ENCODE measurements at regions not wholly inside any gene's neighbourhood (a gene's known extent, or its start where the extent isn't known, plus 50 kb on each side); places are given as distances from the start of the nearest gene placed in this dataset.

DNA sequence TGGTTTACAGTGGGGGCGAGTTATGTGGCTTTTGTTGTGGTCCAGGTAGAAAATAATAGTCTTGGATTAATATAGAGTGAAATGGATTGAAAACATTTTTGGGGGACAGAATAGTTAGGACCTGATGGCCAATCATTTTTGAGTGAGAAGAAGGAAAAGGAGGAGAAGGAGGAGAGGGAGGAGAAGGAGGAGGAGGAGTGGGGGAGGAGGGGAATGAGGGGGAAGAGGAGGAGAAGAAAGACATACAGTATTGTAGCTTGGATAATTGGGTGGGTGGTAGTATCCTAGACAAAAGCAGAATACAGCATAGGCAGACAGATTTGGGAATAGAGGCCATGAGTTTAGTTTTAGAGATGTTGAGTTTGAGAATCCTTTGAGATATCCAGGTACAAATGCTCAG is 101.6 kb downstream of the GATA6 start (continued):
- TF ChIP-seq, protein P1, sequence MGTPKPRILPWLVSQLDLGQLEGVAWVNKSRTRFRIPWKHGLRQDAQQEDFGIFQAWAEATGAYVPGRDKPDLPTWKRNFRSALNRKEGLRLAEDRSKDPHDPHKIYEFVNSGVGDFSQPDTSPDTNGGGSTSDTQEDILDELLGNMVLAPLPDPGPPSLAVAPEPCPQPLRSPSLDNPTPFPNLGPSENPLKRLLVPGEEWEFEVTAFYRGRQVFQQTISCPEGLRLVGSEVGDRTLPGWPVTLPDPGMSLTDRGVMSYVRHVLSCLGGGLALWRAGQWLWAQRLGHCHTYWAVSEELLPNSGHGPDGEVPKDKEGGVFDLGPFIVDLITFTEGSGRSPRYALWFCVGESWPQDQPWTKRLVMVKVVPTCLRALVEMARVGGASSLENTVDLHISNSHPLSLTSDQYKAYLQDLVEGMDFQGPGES (IDR thresholded peaks at IDR 0.05; ENCODE audit: low read depth, low read length): no peak

DNA sequence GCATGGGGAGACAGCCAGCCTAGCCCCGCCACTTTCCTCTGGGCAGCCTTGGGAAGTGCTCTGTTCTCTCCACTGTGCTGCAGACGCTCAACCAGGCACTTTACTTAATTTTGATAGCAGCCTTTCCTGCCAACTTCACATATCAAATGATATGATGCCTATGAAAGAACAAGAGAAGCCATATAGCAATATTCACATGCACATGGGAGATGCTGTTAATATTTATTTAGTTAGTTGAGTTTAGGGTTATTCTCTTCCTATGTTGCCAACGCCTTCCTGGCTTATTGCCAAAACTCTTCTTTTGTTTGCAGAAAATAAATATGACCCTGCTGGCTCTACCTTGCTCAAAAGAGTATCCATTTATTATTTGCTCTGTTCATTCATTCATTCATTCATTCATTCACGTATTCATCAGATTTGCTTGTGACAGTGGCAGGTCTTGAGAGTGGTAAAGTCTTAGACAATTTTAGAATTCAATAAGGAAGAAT is 99.3 kb downstream of the GATA6 start:
- POLR2A ChIA-PET: no interaction called here
- CTCF ChIA-PET: no interaction called here

DNA sequence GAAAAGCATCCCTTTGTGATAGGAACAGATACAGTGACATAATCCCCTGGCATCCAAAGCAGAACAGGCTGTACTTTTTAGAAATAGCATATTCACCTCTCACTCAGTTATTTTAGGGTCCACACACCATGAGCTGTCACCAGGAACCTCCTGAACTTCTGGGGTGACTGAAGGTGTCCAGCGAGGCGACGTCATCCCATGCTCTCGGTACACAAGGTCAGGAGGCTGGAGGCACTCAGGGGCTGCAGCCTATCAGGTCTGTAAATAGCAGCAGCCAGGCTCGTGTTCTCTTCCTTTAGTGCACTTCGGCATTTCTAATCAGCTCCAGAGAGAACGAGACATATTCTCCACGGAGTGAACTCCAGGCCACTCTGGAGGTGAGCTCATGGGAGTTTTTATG is 98.3 kb downstream of the GATA6 start:
- DNase-seq: no peak
- ChIA-PET CTCF (no interaction called here), POLR2A (no interaction called here)
- Histone ChIP-seq H3K27me3 (ENCODE audit: insufficient read depth) (peaks cover 34% of the 10 kb centered on the region), H3K27ac (ENCODE audit: low read depth in 2 of 2, low read length in 1 of 2) (no peak overlapping the region), H3F3A (replicated peaks; ENCODE audit: insufficient read depth) (no peaks in the 10 kb centered on the region), H3K4me2 (no peak overlapping the region), H3K4me3 (ENCODE audit: low read depth in 2 of 2, low read length in 1 of 2) (no peak overlapping the region), H3K9ac (no peak overlapping the region), H4K20me1 (ENCODE audit: insufficient read depth) (no peaks in the 10 kb centered on the region), H3K79me2 (ENCODE audit: insufficient read depth) (no peaks in the 10 kb centered on the region), H2AFZ (ENCODE audit: low read depth) (no peak overlapping the region), H3K9me3 (no peaks in the 10 kb centered on the region), H3K36me3 (replicated peaks in 1 of 2; ENCODE audit: control insufficient read depth in 1 of 2, insufficient read depth in 2 of 2, low read length in 1 of 2) (no peaks in the 10 kb centered on the region), H3K4me1 (ENCODE audit: control insufficient read depth in 1 of 2, insufficient read depth in 2 of 2, low read depth in 1 of 2, low read length in 1 of 2) (no peaks in the 10 kb centered on the region), H3K9me2 (no peaks in the 10 kb centered on the region)
- TF ChIP-seq, protein P2, sequence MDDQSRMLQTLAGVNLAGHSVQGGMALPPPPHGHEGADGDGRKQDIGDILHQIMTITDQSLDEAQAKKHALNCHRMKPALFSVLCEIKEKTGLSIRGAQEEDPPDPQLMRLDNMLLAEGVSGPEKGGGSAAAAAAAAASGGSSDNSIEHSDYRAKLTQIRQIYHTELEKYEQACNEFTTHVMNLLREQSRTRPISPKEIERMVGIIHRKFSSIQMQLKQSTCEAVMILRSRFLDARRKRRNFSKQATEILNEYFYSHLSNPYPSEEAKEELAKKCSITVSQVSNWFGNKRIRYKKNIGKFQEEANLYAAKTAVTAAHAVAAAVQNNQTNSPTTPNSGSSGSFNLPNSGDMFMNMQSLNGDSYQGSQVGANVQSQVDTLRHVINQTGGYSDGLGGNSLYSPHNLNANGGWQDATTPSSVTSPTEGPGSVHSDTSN (IDR thresholded peaks at IDR 0.05): no peak
- TF ChIP-seq ELF1 (IDR thresholded peaks at IDR 0.05) (no peak), MXI1 (IDR thresholded peaks at IDR 0.05; ENCODE audit: low read depth, low read length) (no peak), CHD2 (IDR thresholded peaks at IDR 0.05; ENCODE audit: low read length, partially characterized antibody) (no peak), NFIC (IDR thresholded peaks at IDR 0.05; ENCODE audit: borderline replicate concordance) (no peak), GABPA (IDR thresholded peaks at IDR 0.05; ENCODE audit: low read depth) (no peak), JUND (IDR thresholded peaks at IDR 0.05) (no peak), TEAD4 (IDR thresholded peaks at IDR 0.05; ENCODE audit: borderline replicate concordance, insufficient read depth) (no peak), POLR2AphosphoS5 (IDR thresholded peaks at IDR 0.05; ENCODE audit: low read depth, low read length) (no peak), SMC3 (IDR thresholded peaks at IDR 0.05; ENCODE audit: low read depth, low read length) (no peak), EP300 (IDR thresholded peaks at IDR 0.05; ENCODE audit: borderline replicate concordance in 1 of 2, low read depth in 1 of 2, low read length in 1 of 2) (no peak), FOXM1 (IDR thresholded peaks at IDR 0.05; ENCODE audit: low read depth) (no peak), GATA2 (CRISPR knock-in tag; IDR thresholded peaks at IDR 0.05) (no peak)
- TF ChIP-seq, protein P3, sequence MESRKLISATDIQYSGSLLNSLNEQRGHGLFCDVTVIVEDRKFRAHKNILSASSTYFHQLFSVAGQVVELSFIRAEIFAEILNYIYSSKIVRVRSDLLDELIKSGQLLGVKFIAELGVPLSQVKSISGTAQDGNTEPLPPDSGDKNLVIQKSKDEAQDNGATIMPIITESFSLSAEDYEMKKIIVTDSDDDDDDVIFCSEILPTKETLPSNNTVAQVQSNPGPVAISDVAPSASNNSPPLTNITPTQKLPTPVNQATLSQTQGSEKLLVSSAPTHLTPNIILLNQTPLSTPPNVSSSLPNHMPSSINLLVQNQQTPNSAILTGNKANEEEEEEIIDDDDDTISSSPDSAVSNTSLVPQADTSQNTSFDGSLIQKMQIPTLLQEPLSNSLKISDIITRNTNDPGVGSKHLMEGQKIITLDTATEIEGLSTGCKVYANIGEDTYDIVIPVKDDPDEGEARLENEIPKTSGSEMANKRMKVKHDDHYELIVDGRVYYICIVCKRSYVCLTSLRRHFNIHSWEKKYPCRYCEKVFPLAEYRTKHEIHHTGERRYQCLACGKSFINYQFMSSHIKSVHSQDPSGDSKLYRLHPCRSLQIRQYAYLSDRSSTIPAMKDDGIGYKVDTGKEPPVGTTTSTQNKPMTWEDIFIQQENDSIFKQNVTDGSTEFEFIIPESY (IDR thresholded peaks at IDR 0.05; ENCODE audit: borderline replicate concordance, low read depth): no peak
- TF ChIP-seq, protein P4, sequence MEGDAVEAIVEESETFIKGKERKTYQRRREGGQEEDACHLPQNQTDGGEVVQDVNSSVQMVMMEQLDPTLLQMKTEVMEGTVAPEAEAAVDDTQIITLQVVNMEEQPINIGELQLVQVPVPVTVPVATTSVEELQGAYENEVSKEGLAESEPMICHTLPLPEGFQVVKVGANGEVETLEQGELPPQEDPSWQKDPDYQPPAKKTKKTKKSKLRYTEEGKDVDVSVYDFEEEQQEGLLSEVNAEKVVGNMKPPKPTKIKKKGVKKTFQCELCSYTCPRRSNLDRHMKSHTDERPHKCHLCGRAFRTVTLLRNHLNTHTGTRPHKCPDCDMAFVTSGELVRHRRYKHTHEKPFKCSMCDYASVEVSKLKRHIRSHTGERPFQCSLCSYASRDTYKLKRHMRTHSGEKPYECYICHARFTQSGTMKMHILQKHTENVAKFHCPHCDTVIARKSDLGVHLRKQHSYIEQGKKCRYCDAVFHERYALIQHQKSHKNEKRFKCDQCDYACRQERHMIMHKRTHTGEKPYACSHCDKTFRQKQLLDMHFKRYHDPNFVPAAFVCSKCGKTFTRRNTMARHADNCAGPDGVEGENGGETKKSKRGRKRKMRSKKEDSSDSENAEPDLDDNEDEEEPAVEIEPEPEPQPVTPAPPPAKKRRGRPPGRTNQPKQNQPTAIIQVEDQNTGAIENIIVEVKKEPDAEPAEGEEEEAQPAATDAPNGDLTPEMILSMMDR (IDR thresholded peaks at IDR 0.05): no peak
- TF ChIP-seq, protein P5, sequence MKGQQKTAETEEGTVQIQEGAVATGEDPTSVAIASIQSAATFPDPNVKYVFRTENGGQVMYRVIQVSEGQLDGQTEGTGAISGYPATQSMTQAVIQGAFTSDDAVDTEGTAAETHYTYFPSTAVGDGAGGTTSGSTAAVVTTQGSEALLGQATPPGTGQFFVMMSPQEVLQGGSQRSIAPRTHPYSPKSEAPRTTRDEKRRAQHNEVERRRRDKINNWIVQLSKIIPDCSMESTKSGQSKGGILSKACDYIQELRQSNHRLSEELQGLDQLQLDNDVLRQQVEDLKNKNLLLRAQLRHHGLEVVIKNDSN (IDR thresholded peaks at IDR 0.05; ENCODE audit: borderline replicate concordance, low read depth): no peak
- 0% methylated on average over 6 of the region's 8 CpGs for WGBS (ENCODE audit: low lambda C conversion rate)

More for the DNA sequence above, 99.3 kb downstream of the GATA6 start:
- no peak overlapping the region for H3K4me3 ChIP-seq (ENCODE audit: low read depth in 2 of 2, low read length in 1 of 2)
- H3K36me3 ChIP-seq (replicated peaks in 1 of 2; ENCODE audit: control insufficient read depth in 1 of 2, insufficient read depth in 2 of 2, low read length in 1 of 2): no peaks in the 10 kb centered on the region
- H3K9ac ChIP-seq: no peak overlapping the region
- TF ChIP-seq ELF1 (IDR thresholded peaks at IDR 0.05): no peak
- TF ChIP-seq EP300 (IDR thresholded peaks at IDR 0.05; ENCODE audit: borderline replicate concordance in 1 of 2, low read depth in 1 of 2, low read length in 1 of 2): no peak
- TF ChIP-seq RFX5 (IDR thresholded peaks at IDR 0.05; ENCODE audit: low read length): no peak
- TF ChIP-seq, protein P5 (IDR thresholded peaks at IDR 0.05; ENCODE audit: borderline replicate concordance, low read depth): no peak
- H3K9me2 ChIP-seq: no peaks in the 10 kb centered on the region
- no peak overlapping the region for H3K27ac ChIP-seq (ENCODE audit: low read depth in 2 of 2, low read length in 1 of 2)
- no peak overlapping the region for H2AFZ ChIP-seq (ENCODE audit: low read depth)
- WGBS (ENCODE audit: low lambda C conversion rate): 12% methylated on average over 4 of the region's 4 CpGs
- no peaks in the 10 kb centered on the region for H4K20me1 ChIP-seq (ENCODE audit: insufficient read depth)
- DNase-seq: no peak
- H3F3A ChIP-seq (replicated peaks; ENCODE audit: insufficient read depth): no peaks in the 10 kb centered on the region
- H3K4me2 ChIP-seq: no peak overlapping the region
- H3K9me3 ChIP-seq: no peaks in the 10 kb centered on the region
- no peaks in the 10 kb centered on the region for H3K79me2 ChIP-seq (ENCODE audit: insufficient read depth)
- H3K4me1 ChIP-seq (ENCODE audit: control insufficient read depth in 1 of 2, insufficient read depth in 2 of 2, low read depth in 1 of 2, low read length in 1 of 2): no peaks in the 10 kb centered on the region
- peaks cover 29% of the 10 kb centered on the region for H3K27me3 ChIP-seq (ENCODE audit: insufficient read depth)

Data from SK-N-SH (cell line).